ENCODE measurements at regions not wholly inside any gene's neighbourhood (a gene's known extent, or its start where the extent isn't known, plus 50 kb on each side); places are given as distances from the start of the nearest gene placed in this dataset.

DNA sequence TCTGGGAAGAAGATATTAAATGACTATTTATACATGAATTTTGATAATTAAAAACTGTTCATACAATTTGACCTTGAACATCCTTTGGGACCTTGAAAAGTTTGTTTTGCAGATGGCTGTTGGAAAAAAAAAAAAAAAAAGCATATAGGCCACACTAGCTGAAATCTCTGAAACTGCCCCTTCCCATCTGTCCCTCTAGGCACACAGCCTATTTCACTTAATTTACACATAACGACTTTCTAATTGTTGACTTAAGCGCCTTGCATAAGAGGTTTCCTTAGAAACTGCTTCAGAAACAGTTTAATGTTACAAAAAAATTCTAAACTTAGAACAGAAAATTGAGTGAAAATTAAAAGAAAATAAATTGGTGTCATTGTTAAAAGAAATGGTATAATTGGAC, 131.0 kb downstream of the COX18 start:
- Mint-ChIP-seq H3K4me1 (peaks cover 3% of the 10 kb centered on the region in 2 experiments; a peak in 3 of 4 replicates), H3K36me3 (ENCODE audit: insufficient read depth in 1 of 3, low read depth in 3 of 3) (no peaks in the 10 kb centered on the region), H3K9me3 (no peaks in the 10 kb centered on the region; a peak in 1 of 5 replicates), H3K4me3 (no peak overlapping the region), H3K27me3 (ENCODE audit: low read depth) (no peaks in the 10 kb centered on the region), H3K27ac (no peak overlapping the region)
- no peaks in the 10 kb centered on the region for H4K20me1 ChIP-seq (ENCODE audit: control insufficient read depth, insufficient read depth, insufficient read length)
- H3K79me2 ChIP-seq (ENCODE audit: insufficient read depth, low read length), result no peaks in the 10 kb centered on the region
- no peak overlapping the region for H3K4me2 ChIP-seq (ENCODE audit: insufficient read depth, insufficient read length, low read length)
- no peaks in the 10 kb centered on the region for H3K27me3 ChIP-seq (ENCODE audit: insufficient read depth, low read length)
- H2AK5ac ChIP-seq (ENCODE audit: insufficient read length, low read length), result no peak overlapping the region
- H3K9me3 ChIP-seq (ENCODE audit: control insufficient read depth, low read depth, low read length), result no peaks in the 10 kb centered on the region
- no CpG with 5 or more reads among the region's 2 CpGs for WGBS (ENCODE audit: extremely low coverage, insufficient read length, low lambda C conversion rate)
- no peak overlapping the region for H3K9ac ChIP-seq (ENCODE audit: extremely low read depth, insufficient read length, low read length)
- H4K8ac ChIP-seq (replicated peaks; ENCODE audit: insufficient read length, low read depth, low read length), result no peak overlapping the region
- H3K27ac ChIP-seq (ENCODE audit: insufficient read length, low read depth, low read length), result no peak overlapping the region
- H2BK120ac ChIP-seq (ENCODE audit: low read depth, low read length, poor library complexity, severe bottlenecking), result no peak overlapping the region
- H4K91ac ChIP-seq (ENCODE audit: insufficient read length, low read depth, low read length), result no peak overlapping the region
- H3K79me1 ChIP-seq (ENCODE audit: insufficient read depth, low read depth, low read length, poor library complexity, severe bottlenecking), result no peaks in the 10 kb centered on the region
- H3K4me1 ChIP-seq (ENCODE audit: insufficient read depth, low read length), result no peaks in the 10 kb centered on the region; the same call in 1 of the 2 replicates
- H2BK15ac ChIP-seq (ENCODE audit: low read depth, low read length), result no peak overlapping the region
- H2BK12ac ChIP-seq (ENCODE audit: insufficient read length, low read depth, low read length), result no peak overlapping the region
- TF ChIP-seq CTCF (conservative IDR thresholded peaks at IDR 0.05), result no peak
- H3K56ac ChIP-seq (ENCODE audit: insufficient read length, low read depth, low read length), result no peak overlapping the region
- no peak overlapping the region for H2AFZ ChIP-seq (ENCODE audit: low read length)
- DNase-seq, result no peak
- H3K23ac ChIP-seq (ENCODE audit: insufficient read length, low read depth, low read length), result no peak overlapping the region
- no peak overlapping the region for H3K4ac ChIP-seq (ENCODE audit: low read depth, low read length)
- H4K5ac ChIP-seq (ENCODE audit: insufficient read length, low read depth, low read length), result no peak overlapping the region
- no peak overlapping the region for H2BK5ac ChIP-seq (ENCODE audit: insufficient read length, low read length)
- no peak overlapping the region for H3T11ph ChIP-seq (ENCODE audit: low read length)
- no peaks in the 10 kb centered on the region for H3K23me2 ChIP-seq (ENCODE audit: insufficient read length, low read depth, low read length, poor library complexity, severe bottlenecking)
- H3K14ac ChIP-seq (ENCODE audit: insufficient read depth, low read length), result no peak overlapping the region
- H3K18ac ChIP-seq (ENCODE audit: insufficient read length, low read depth, low read length), result no peak overlapping the region
- no peak overlapping the region for H2BK20ac ChIP-seq (ENCODE audit: low read depth, low read length, poor library complexity, severe bottlenecking)

Data from H9 (cell line).